HG02973 (cell line): ENCODE measurements at regions not wholly inside any gene's neighbourhood (a gene's known extent, or its start where the extent isn't known, plus 50 kb on each side); places are given as distances from the start of the nearest gene placed in this dataset.

Source experiments
- ATAC-seq: cut with Tn5 transposase; IDR thresholded peaks from one replicate; pipeline ENCODE4 v1.9.1; 2021; ENCODE audit warnings: moderate library complexity; ENCODE audit not compliant: unreplicated experiment

DNA sequence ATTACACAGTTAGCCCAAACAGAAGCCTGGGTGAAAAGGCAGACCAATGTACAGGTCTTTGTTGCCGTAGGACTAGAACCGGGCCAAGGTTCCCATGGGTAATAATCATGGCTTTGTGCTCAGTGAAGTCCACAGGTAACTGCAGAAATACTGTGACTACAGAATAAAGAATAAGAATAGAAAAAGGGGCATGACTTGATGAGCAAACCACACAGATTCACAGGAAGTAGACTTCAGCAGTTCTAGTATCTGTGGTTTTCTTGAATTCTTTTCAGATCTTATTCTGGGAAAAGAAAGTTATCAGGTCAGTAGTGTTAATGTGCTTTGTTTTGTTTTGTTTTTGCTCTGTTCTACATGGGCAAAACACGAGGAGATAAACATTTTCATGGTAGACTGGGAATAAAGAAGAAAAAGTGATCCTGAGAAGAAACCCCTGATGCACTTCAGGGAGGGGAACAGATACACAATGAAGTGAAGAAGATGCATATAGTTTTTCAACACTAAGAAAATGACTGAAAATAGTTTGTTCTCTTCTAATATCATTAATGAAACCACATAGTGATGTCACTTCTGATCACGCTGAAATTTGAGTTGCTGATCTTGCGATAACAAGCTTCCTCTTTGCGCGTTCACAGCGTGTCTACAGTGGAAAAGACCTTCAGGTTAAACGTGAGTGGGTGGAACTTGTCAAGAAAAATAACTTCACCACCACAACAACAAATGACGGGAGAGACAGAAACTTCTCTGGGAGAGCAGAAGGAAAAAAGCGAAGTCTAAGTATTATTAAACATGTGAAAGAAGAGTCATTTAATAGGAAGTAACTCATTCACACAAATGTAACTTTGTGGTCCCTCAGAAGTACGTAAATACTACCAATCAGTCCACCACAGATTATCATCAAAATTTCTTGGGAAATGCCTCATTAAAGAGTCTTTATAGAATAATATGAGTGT lies 315.8 kb upstream of the SATB1 start:
- peak; percentile 87 for ATAC-seq

DNA sequence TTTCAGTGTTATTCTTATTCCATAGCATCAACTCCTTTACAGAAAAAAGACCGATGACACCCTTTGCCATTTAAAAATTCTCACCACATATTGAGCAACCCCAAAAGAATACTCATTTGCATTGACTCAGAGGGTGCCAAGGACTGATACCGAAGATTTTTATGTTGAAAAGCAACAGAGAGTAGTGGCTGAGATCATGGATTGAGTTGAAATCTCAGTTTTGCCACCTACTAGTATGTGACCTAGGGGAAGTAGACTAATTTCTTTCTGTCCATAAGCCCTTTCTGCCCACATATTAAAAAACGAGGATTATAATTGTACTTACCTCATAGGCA lies 313.9 kb upstream of the SATB1 start:
- no peak for ATAC-seq

DNA sequence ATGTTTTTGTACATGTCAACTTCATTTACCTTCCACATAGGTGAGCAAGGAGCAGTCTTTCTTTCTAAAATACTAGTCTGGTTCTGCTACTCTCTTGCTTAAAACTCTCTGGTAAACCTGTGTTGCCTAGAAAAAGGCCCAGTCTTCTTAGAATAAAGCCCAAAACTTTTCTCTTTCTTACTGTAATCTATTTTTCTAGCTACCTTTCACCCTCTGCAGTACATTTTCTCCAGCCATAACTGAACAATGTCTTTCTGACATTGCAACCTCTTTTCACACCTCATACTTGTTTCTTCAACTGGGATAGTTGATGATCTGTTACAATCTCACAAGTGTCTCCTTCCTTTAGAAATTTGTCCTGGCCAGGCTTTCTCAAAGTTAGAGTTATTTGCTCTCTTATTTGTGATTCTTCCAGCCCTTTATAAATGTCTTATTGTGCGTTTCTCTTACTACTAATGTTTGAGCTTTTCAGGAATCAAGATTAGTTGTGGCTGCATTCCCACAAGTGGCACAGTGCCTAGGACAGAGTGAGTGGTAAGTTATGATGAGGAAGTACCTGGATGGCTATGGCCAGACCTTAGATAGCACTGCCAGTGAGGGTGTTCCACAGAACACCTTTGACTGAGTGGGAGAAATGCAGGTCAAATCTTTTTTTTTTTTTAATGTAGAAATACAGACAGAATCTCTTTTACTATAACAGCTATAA lies 313.4 kb upstream of the SATB1 start:
- no peak for ATAC-seq

DNA sequence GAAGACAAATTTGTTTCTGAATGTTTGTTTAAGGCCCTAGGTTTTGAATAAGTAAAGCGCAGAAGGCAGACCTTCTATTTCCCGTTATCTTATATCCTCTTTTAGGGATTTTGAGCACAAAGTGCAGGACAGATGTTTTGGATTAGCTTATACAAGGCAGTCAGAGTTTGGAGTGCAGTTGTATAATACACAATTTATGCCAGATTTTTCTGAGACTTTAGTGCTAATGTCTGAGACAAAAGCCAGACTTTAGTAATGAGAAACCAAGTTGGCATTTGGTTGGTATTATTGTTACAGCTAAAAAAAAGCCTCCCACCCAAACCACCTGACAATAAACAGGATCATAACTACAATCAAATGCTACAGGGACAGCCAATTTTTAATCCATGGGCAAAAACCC lies 309.9 kb upstream of the SATB1 start:
- ATAC-seq, result no peak

DNA sequence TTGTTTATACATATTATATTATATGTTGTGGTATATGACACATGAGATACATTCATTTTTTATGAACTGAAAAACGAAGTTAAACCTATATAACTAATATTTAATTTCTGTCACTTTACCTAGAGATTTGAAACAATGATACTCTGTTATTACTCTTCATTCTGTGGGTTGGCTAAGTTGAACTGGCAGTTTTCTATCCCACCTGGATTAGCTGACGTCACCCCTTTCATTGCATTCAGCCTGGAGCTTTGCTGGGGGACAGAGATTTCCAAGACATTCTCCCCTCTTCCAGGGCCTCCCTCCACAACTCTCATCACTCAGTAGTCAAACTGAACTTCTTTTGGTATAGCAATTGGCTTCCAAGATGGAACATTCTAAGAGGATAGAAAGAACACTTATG lies 309.2 kb upstream of the SATB1 start:
- ATAC-seq, result no peak

DNA sequence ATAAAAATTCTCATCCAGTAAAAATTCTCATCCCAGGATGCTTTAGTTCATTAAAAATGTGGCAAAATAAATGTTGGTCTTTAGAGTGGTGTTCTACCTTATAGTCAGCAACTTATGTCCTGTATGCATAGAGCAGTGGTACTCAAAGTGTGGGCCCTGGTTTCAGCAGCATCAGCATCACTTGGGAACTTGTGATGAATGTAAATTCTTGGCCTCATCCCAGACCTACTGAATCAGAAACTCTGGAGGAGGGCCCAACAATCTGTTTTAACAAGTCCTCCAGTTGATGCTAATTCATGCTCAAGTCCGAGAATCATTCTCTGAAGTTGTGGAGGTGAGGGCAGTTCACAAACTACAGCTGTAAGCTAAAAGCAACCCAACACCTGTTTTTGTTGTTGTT lies 307.3 kb upstream of the SATB1 start:
- ATAC-seq, result no peak

DNA sequence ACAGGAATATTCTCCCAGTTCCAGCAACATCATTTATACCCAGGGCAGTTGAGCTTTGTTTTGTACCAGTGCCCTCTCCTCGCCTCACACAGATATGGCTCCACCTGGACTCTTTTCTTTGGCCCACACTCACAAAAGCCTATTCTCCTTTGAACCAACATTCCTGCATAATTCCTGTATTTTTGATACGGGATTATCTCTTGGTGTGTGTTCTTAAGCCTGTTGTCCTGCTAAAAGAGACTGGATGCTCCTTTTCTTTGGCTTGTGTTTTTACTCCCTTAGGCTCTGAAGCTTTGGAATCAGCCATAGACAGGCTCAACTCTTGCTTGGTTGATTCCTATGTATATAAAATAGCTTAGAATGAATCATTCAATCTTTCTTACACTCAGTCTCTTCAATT lies 305.4 kb upstream of the SATB1 start:
- ATAC-seq, result no peak

DNA sequence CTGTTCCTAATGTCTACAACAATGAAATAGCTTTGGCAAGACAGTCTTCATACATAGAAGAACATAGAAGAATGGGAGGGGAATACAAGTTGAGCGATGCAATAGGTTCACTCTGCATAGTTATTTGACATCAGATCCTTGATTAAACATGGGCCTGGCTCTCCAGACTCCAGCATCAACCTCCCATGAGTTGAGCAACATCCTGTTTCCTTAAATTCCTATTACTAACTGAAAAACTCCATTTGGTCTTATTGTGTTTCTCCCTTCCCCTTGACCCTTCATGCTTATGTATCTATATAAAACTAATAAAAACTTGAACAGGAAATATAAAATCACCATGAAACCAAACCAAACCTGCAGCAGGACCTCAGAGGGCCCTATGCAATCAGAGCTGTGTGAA lies 304.5 kb upstream of the SATB1 start:
- ATAC-seq, result no peak

DNA sequence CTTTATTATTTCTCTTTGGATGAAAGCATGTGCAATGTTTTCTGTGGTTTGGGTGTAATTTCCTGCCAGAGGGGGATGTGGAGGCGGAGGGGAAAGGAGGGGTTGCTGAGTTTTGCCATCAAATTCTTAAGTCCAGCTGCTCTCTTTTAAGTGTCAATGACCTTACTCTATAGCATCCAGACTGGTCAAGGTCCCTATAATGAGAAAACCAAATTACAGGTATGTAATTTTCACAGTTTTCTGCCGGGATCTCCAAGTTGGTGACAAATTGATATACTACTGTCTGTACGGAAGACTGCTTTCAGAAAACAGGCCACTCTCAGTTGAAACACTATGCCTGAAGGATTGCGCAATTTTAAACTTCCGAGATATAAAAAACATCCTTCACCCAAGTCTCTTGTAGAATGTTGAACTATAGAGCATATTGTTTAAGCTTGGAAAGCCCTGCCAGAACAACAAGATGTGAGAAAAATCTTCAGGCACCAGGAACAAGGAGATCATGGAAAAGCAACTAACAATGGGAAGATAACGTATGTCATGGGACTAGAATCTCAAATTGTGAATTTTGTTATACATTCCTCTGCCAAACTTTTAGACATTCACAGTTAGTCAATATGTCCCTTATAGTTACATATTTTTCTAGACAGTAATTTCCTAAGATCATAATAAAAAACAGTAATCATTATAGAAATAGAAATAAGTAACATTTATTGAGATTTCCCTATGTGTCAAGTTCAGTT lies 300.7 kb upstream of the SATB1 start:
- no peak for ATAC-seq

DNA sequence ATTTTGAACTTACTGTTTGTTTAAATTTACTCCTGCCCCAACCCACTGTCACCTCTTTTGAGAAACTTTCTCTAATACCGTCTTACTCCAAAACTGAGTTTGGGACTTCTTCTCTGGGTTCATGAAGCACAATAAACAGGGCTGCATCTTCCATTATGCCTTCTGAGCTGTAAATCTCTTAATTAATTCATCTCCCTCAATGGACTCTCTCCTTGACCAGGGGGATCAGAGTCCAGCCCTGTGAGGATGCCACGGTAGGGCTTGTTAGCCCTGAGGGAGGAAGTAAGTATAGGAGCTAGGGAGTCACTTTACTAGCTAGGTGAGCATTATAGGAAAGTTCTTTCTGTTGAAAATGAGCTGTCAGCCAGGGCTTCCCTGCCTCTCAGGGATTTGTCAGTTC lies 299.3 kb upstream of the SATB1 start:
- no peak for ATAC-seq

DNA sequence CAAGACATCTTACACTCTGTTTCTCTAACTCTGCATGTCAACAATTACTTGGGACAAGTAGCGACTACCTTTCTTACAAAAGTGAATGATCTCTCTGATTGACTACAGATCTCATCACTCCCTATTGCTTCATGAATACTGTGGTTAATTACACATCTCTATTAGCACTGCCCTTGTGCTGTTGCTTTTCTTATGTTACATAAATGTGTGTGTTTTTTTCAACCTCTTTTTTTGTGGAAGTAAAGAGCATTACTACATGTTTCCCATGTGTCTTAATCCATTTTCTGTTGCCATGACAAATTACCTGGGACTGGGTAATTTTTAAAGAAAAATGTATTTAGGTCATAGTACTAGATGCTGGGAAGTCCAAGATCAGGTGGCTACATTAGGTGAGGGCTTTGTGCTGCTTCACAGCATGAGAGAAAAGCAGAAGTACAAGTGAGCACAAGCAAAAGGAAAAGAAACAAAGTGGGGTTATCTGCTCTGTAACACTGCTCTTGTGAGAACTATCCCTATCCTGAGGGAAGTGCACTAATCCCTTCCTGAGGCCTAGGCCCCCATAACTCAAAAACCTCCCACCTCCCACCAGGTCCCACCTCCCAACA lies 298.2 kb upstream of the SATB1 start:
- ATAC-seq, result no peak

DNA sequence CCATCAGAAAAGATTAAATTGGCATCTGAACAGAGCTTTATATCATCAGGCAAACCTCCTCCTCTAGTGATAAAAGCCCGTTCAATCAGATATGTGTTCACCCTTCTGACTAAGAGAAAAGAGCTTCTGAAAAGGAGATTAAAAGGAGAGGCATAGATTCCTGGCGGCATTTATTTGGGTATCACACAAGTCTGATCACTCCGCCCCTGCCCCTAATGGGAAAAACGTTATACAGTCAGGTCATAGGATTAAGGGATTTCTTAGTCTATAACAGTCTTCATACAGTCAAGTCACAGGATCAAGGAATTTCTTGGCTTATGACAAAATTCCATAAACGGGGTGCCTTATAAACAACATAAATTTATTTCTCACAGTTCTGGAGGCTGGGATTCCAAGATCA lies 295.4 kb upstream of the SATB1 start:
- no peak for ATAC-seq

DNA sequence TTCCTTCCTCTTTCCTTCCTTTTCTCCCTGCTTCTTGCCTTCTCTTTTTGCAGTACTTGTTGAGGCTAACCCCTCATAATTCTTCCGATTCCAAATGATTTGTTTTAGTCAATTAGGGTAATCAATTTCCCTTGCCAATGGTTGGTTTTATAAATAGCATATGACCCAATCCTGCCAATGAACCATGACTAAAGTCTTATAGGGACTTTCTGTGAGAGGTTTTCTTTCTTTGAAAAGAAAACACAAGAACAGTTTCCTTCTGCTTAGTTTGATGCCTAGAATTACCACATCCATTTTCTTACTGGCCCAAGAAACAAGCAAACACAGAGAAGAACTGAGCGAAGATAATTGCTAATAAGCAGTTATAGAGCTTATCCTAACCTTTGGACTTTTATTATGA lies 292.5 kb upstream of the SATB1 start:
- ATAC-seq, result no peak

DNA sequence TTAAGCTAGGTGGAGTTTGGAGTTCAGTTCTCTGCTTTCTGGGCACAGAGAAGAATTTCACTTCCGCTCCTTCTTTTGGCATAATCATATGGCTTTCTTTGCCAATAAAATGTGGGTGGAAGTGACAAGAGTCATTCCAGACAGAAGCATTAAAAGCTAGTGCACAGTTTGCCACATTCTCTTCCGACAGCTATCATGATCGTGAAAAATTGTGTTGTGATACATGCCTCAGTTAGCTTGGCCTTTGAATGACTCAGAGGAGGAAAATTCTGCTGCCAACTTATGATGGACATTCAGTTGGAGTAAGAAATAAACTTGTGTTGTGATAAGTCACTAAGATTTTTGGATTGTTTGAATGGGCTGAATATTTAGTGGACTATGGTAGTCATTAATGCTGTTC lies 291.7 kb upstream of the SATB1 start:
- no peak for ATAC-seq

DNA sequence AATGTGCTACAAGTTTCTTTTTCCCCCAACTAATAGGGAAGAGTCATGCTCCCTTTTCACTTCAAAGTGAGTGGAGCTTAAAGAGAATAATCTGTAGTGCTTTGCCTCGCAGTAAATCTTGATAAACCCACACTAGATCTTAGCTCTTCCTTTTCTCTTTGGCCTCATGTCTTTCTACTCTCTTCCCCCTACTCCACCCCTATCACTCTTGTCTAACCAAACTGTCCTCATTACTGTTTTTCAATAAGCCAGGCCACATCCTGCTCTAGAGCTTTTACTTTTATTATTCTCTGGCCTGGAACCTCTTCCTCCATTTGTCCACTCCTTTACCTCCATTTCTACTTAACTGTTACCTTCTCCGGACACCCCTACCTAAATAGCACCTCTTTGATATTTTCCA lies 291.0 kb upstream of the SATB1 start:
- no peak for ATAC-seq

DNA sequence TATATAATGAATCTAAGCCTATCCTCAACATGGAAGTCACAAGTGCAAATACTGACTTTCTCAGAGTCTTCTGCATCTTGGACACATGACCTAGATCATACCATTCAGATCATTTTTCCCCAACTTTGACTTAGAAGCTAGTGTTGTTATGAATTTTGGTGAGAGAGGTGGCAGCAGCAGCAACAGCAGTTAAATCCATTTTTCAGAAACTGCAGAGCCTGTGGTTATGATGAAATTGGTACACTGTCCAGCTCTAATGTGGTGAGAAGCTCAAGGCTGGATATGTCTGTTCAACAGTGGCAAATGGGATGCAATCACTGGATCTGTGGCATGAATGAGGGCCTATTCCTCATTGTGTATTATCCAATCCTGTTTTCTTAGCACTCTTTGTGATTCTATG lies 290.1 kb upstream of the SATB1 start:
- no peak for ATAC-seq

DNA sequence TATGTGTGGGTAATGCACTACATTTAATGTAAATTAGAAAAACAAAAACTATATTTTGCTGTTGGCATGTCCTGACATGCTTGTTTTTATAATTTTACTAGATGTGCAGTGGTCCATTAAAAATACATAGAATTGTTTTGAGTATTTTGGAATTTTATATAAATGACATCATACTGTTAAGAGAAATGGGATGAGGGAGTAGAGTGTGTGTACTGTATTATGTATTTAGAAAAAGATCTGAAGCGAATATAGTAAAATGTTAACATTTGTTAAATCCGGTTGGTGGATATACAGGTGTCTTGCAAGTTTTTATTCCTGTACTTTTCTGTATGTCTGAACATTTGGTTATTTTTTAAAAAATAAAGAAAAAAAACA lies 288.4 kb upstream of the SATB1 start:
- ATAC-seq, result no peak

DNA sequence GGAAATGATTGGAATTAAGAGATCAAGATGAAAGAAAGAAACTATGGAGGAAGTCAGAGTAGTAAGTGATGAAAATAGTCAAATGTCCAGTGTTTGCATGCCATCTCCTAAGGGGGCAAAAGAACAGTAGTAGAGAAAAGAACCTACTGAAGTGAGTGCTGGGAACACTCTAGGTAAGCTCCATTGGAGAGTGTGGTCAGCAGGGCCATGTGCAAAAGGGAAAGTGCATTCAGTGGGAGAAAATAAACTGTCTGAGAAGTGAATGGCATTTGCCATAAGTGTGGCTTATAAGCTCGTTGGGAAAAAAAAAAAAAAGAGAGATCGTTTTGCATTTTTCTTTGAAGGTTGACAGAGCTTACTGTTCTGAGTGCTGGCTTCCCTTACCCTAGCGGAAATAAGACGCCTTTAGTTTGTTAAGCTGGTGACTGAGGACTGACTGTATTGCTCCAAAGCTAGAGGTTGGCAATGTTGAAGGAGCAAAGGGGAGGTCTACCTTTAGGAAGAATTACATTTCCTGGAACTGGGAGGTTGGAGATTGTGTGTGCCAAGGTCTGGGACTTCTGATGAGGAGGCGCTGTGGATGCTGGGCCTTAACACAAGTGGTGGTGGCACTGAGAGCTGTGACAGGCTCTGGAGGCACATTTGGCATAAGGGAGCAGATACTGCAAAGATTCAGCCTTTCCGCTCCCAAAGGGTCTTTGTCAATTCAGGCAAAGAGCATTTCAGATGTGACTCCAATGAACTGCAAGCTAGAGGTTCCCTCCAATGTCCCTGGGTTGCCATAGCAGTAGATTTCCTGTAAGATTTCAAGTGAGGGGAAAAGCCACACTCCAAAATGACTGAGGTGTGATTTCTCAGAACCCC lies 287.8 kb upstream of the SATB1 start:
- ATAC-seq, result no peak

DNA sequence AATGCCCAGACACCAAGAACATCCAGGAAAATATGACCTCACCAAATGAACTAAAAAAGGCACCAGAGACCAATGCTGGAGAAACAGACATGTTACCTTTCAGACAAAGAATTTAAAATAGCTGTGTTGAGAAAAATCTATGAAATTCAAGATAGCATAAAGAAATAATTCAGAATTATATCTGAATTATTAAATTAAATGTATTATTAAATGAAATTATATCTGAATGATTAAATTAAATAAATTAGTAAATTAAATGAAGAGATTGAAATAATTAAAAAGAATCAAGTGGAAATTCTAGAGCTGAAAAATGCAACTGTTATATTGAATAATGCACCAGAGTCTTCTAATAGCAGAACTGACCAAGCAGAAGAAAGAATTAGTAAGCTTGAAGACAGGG lies 279.2 kb upstream of the SATB1 start:
- no peak for ATAC-seq

DNA sequence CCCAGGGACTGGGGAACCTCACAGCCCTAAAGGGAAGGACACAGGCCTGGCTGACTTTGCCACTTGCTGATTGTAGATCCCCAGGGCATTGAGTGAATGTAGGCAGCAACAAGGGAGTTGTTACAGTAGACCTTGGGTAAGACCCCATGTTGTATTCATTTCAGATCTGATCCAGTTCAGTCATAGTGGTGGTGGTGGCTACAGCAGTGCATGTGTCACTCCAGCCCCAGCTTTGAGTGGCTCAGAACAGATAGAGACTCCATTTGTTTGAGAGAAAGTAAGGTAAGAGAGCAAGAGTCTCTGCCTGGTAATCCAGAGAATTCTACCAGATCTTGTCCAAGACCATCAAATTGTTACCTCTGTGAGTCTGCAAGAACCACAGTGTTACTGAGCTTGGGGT lies 278.7 kb upstream of the SATB1 start:
- ATAC-seq, result no peak
